PC-3 (cell line): ENCODE measurements at regions not wholly inside any gene's neighbourhood (a gene's known extent, or its start where the extent isn't known, plus 50 kb on each side); places are given as distances from the start of the nearest gene placed in this dataset.

Source experiments
- EZH2 ChIP-seq: fragments of 300-600 bp; sonication (generic); IDR thresholded peaks from one replicate; pipeline ENCODE4 v1.6.1; 2017; ENCODE audit warnings: antibody characterized with exemption, mild to moderate bottlenecking, low read length; ENCODE audit not compliant: unreplicated experiment
- TF ChIP-seq, protein P1 (sequence below): fragments of 300-600 bp; sonication (generic); conservative IDR thresholded peaks from 2 replicates; pipeline ENCODE4 v1.5.1; 2017; ENCODE audit warnings: antibody characterized with exemption, low read depth, mild to moderate bottlenecking, low read length

DNA sequence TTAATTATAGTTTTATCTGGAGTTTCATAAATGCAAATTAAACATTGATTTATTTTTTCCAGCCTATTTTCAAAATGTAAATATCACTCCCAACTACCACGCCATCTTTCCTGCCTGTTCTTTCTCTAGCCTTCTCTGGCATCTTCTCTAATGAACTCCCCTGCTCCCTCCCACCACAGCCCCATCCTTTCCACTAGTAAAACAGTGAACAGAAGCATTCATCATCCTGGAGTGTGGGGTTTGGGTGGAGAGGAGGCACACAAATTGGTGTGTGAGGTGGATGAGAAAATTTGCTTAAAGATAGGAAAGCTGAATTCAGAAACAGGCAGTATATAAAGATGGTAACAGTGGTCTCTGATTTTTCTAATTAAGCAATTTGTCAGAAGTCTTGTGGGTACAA lies 479.4 kb downstream of the ARL4A start:
- TF ChIP-seq, protein P1, sequence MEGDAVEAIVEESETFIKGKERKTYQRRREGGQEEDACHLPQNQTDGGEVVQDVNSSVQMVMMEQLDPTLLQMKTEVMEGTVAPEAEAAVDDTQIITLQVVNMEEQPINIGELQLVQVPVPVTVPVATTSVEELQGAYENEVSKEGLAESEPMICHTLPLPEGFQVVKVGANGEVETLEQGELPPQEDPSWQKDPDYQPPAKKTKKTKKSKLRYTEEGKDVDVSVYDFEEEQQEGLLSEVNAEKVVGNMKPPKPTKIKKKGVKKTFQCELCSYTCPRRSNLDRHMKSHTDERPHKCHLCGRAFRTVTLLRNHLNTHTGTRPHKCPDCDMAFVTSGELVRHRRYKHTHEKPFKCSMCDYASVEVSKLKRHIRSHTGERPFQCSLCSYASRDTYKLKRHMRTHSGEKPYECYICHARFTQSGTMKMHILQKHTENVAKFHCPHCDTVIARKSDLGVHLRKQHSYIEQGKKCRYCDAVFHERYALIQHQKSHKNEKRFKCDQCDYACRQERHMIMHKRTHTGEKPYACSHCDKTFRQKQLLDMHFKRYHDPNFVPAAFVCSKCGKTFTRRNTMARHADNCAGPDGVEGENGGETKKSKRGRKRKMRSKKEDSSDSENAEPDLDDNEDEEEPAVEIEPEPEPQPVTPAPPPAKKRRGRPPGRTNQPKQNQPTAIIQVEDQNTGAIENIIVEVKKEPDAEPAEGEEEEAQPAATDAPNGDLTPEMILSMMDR: no peak
- TF ChIP-seq EZH2: no peak
